ENCODE measurements at regions not wholly inside any gene's neighbourhood (a gene's known extent, or its start where the extent isn't known, plus 50 kb on each side); places are given as distances from the start of the nearest gene placed in this dataset.
A peak's percentile ranks its signal among the peaks of the same experiment; 100 is the strongest.

GRCh38 chr6:14464055-14464454 is 346.5 kb downstream of the CD83 start:
- Mint-ChIP-seq H3K4me1 (peaks cover 6 to 9% of the 10 kb centered on the region in 2 experiments), H3K9me3 (peaks cover 11 to 21% of the 10 kb centered on the region in 2 experiments; a peak in 4 of 5 replicates), H3K36me3 (ENCODE audit: insufficient read depth in 1 of 3, low read depth in 3 of 3) (peaks cover 10 to 18% (median 13%) of the 10 kb centered on the region in 3 experiments), H3K27ac (no peak overlapping the region), H3K27me3 (ENCODE audit: low read depth) (no peaks in the 10 kb centered on the region; the same call in none of the 2 replicates), H3K4me3 (no peak overlapping the region)
- peak; percentile 52 for DNase-seq
- no peak overlapping the region for H2AFZ ChIP-seq (ENCODE audit: low read length)
- H2BK12ac ChIP-seq (ENCODE audit: insufficient read length, low read depth, low read length) = no peak overlapping the region
- no CpG with 5 or more reads among the region's 5 CpGs for WGBS (ENCODE audit: extremely low coverage, insufficient read length, low lambda C conversion rate)
- H2BK20ac ChIP-seq (ENCODE audit: low read depth, low read length, poor library complexity, severe bottlenecking) = no peak overlapping the region
- no peaks in the 10 kb centered on the region for H3K27me3 ChIP-seq (ENCODE audit: insufficient read depth, low read length)
- no peaks in the 10 kb centered on the region for H3K4me1 ChIP-seq (ENCODE audit: insufficient read depth, low read length)
- no peak overlapping the region for H3T11ph ChIP-seq (ENCODE audit: low read length)
- no peak overlapping the region for H4K5ac ChIP-seq (ENCODE audit: insufficient read length, low read depth, low read length)
- no peak overlapping the region for H3K4ac ChIP-seq (ENCODE audit: low read depth, low read length)
- no peaks in the 10 kb centered on the region for H4K20me1 ChIP-seq (ENCODE audit: control insufficient read depth, insufficient read depth, insufficient read length)
- no peak overlapping the region for H2BK120ac ChIP-seq (ENCODE audit: low read depth, low read length, poor library complexity, severe bottlenecking)
- no peak overlapping the region for H3K18ac ChIP-seq (ENCODE audit: insufficient read length, low read depth, low read length)
- no peaks in the 10 kb centered on the region for H3K9me3 ChIP-seq (ENCODE audit: control insufficient read depth, low read depth, low read length)
- H3K23me2 ChIP-seq (ENCODE audit: insufficient read length, low read depth, low read length, poor library complexity, severe bottlenecking) = no peaks in the 10 kb centered on the region
- H2BK5ac ChIP-seq (ENCODE audit: insufficient read length, low read length) = no peak overlapping the region
- H3K23ac ChIP-seq (ENCODE audit: insufficient read length, low read depth, low read length) = no peak overlapping the region
- no peak overlapping the region for H4K8ac ChIP-seq (replicated peaks; ENCODE audit: insufficient read length, low read depth, low read length)
- no peak overlapping the region for H3K9ac ChIP-seq (ENCODE audit: extremely low read depth, insufficient read length, low read length)
- H3K56ac ChIP-seq (ENCODE audit: insufficient read length, low read depth, low read length) = no peak overlapping the region
- no peak overlapping the region for H3K27ac ChIP-seq (ENCODE audit: insufficient read length, low read depth, low read length)
- H3K79me2 ChIP-seq (ENCODE audit: insufficient read depth, low read length) = no peaks in the 10 kb centered on the region
- H3K4me2 ChIP-seq (ENCODE audit: insufficient read depth, insufficient read length, low read length) = no peak overlapping the region
- no peaks in the 10 kb centered on the region for H3K79me1 ChIP-seq (ENCODE audit: insufficient read depth, low read depth, low read length, poor library complexity, severe bottlenecking)
- peak; percentile 41; the same call in 2 of the 3 replicates for TF ChIP-seq CTCF (conservative IDR thresholded peaks at IDR 0.05)
- no peak overlapping the region for H4K91ac ChIP-seq (ENCODE audit: insufficient read length, low read depth, low read length)
- no peak overlapping the region for H3K14ac ChIP-seq (ENCODE audit: insufficient read depth, low read length)
- H2AK5ac ChIP-seq (ENCODE audit: insufficient read length, low read length) = no peak overlapping the region
- no peak overlapping the region for H2BK15ac ChIP-seq (ENCODE audit: low read depth, low read length)
